ENCODE measurements at regions not wholly inside any gene's neighbourhood (a gene's known extent, or its start where the extent isn't known, plus 50 kb on each side); places are given as distances from the start of the nearest gene placed in this dataset.
"Not testable (repeated sequence)": the region's sequence is repeated elsewhere in the genome, so short reads cannot be mapped to it uniquely, and the experiment has no call there.

GRCh38 chr15:25171856-25172687, 217.3 kb downstream of the SNRPN start:
- H3K4me3 ChIP-seq (ENCODE audit: low read depth, poor library complexity, severe bottlenecking): no peak overlapping the region
- WGBS, 2 donors: 85 to 95% methylated on average over 8 to 9 of the region's 9 CpGs
- TF ChIP-seq, protein P1, sequence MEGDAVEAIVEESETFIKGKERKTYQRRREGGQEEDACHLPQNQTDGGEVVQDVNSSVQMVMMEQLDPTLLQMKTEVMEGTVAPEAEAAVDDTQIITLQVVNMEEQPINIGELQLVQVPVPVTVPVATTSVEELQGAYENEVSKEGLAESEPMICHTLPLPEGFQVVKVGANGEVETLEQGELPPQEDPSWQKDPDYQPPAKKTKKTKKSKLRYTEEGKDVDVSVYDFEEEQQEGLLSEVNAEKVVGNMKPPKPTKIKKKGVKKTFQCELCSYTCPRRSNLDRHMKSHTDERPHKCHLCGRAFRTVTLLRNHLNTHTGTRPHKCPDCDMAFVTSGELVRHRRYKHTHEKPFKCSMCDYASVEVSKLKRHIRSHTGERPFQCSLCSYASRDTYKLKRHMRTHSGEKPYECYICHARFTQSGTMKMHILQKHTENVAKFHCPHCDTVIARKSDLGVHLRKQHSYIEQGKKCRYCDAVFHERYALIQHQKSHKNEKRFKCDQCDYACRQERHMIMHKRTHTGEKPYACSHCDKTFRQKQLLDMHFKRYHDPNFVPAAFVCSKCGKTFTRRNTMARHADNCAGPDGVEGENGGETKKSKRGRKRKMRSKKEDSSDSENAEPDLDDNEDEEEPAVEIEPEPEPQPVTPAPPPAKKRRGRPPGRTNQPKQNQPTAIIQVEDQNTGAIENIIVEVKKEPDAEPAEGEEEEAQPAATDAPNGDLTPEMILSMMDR (IDR thresholded peaks at IDR 0.05): no peak
- no peak for TF ChIP-seq POLR2A (IDR thresholded peaks at IDR 0.05)
- DNase-seq (ENCODE audit: low spot score in 2 of 2): peak in 1 of 2 donors; percentile 77
- intact Hi-C loops (cut with DNase I; ENCODE audit: low total_unique reads): no loop called here

GRCh38 chr15:25172691-25173090, 217.9 kb downstream of the SNRPN start:
- no peak for DNase-seq (ENCODE audit: low spot score in 2 of 2)
- no peak overlapping the region for H3K4me3 ChIP-seq (ENCODE audit: low read depth, poor library complexity, severe bottlenecking)
- TF ChIP-seq, protein P1 (IDR thresholded peaks at IDR 0.05): no peak
- no peak for TF ChIP-seq POLR2A (IDR thresholded peaks at IDR 0.05)
- intact Hi-C loops (cut with DNase I; ENCODE audit: low total_unique reads): no loop called here
- 85 to 93% methylated on average over 6 of the region's 6 CpGs for WGBS, 2 donors

- DNase-seq (ENCODE audit: low spot score in 2 of 2): peak in 1 of 2 donors; percentile 71
- intact Hi-C loops (cut with DNase I; ENCODE audit: low total_unique reads): no loop called here
- TF ChIP-seq, protein P1 (IDR thresholded peaks at IDR 0.05): no peak
- no peak for TF ChIP-seq POLR2A (IDR thresholded peaks at IDR 0.05)
- H3K4me3 ChIP-seq (ENCODE audit: low read depth, poor library complexity, severe bottlenecking): no peak overlapping the region
- WGBS, 2 donors: 89 to 93% methylated on average over 12 to 13 of the region's 13 CpGs
These were observed 218.6 kb downstream of the SNRPN start for GRCh38 chr15:25173241-25174028.

GRCh38 chr15:25174149-25174548, 219.4 kb downstream of the SNRPN start:
- intact Hi-C loops (cut with DNase I; ENCODE audit: low total_unique reads): not testable (repeated sequence)
- WGBS, 2 donors: 85 to 89% methylated on average over 10 of the region's 10 CpGs
- peak in 1 of 2 donors; percentile 23 for DNase-seq (ENCODE audit: low spot score in 2 of 2)

GRCh38 chr15:25175033-25175788, 220.4 kb downstream of the SNRPN start:
- peak in 1 of 2 donors; percentile 42 for DNase-seq (ENCODE audit: low spot score in 2 of 2)
- no peak overlapping the region for H3K4me3 ChIP-seq (ENCODE audit: low read depth, poor library complexity, severe bottlenecking)
- 82 to 87% methylated on average over 8 of the region's 8 CpGs for WGBS, 2 donors
- TF ChIP-seq, protein P1 (IDR thresholded peaks at IDR 0.05): no peak
- no peak for TF ChIP-seq POLR2A (IDR thresholded peaks at IDR 0.05)
- intact Hi-C loops (cut with DNase I; ENCODE audit: low total_unique reads): no loop called here

More at GRCh38 chr15:25174149-25174548, 219.4 kb downstream of the SNRPN start:
- H3K4me3 ChIP-seq (ENCODE audit: low read depth, poor library complexity, severe bottlenecking): not testable (repeated sequence)
